ENCODE measurements at regions not wholly inside any gene's neighbourhood (a gene's known extent, or its start where the extent isn't known, plus 50 kb on each side); places are given as distances from the start of the nearest gene placed in this dataset.
A peak's percentile ranks its signal among the peaks of the same experiment; 100 is the strongest.

DNA sequence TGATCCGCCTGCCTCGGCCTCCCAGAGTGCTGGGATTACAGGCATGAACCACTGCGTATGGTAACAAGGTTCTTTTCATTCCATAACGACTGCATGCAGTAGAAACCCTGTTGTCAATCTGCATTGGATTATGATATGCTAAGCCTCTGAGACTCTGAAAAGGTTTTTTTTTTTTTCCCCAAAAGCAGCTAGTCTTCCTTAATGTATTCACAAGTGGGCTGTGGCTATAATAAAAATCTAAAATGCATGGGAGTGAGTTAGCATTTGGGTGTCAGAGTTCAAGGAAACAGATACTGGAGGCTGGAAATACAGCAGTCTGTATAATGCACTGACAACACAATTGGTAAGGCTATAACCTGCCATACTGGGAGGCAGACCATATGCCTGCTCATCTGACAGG lies 218.1 kb downstream of the NSUN3 start:
- Histone ChIP-seq H3K36me3 (ENCODE audit: control insufficient read depth in 1 of 2, insufficient read depth in 2 of 2, low read length in 2 of 2) (no peaks in the 10 kb centered on the region), H3K4me2 (ENCODE audit: low read length) (no peak overlapping the region), H4K20me1 (ENCODE audit: insufficient read depth) (no peaks in the 10 kb centered on the region), H3K9me3 (ENCODE audit: control insufficient read depth in 1 of 2, insufficient read depth in 1 of 2, low read depth in 1 of 2, low read length in 2 of 2) (no peaks in the 10 kb centered on the region), H3K4me3 (replicated peaks in 1 of 2; ENCODE audit: low read depth in 1 of 2, low read length in 2 of 2) (no peak overlapping the region), H2AFZ (ENCODE audit: low read depth, low read length, poor library complexity, severe bottlenecking) (no peak overlapping the region), H3K79me2 (ENCODE audit: insufficient read depth, low read length) (no peaks in the 10 kb centered on the region), H3K27me3 (ENCODE audit: insufficient read depth, low read length) (no peaks in the 10 kb centered on the region), H3K9ac (ENCODE audit: low read length) (no peak overlapping the region), H3K4me1 (ENCODE audit: control insufficient read depth in 1 of 2, insufficient read depth in 2 of 2, low read length in 2 of 2) (no peaks in the 10 kb centered on the region), H3K9me2 (ENCODE audit: insufficient read depth) (no peaks in the 10 kb centered on the region), H3K27ac (ENCODE audit: low read depth, low read length) (no peak overlapping the region)
- ChIA-PET POLR2A (no interaction called here), CTCF (no interaction called here), RAD21 (ENCODE audit: low non-redundant PET in 1 of 2, low total read pairs in 2 of 2, uncharacterized antibody in 2 of 2, unreplicated experiment in 2 of 2) (no interaction called here)
- intact Hi-C loops (cut with micrococcal nuclease), result no loop called here
- no TSS peak for BruUV-seq (replicated peaks)
- DNase-seq (ENCODE audit: low read depth, low spot score), result no peak
- no peak for TF ChIP-seq POLR2A (IDR thresholded peaks at IDR 0.05; ENCODE audit: borderline replicate concordance, extremely low read depth, insufficient read depth, insufficient read length)
- TF ChIP-seq ZNF274 (IDR thresholded peaks at IDR 0.05; ENCODE audit: low read depth, low read length), result no peak
- no peak for TF ChIP-seq ELF1 (IDR thresholded peaks at IDR 0.05; ENCODE audit: borderline replicate concordance, low read depth)
- no peak for TF ChIP-seq SP1 (IDR thresholded peaks at IDR 0.05; ENCODE audit: low read depth)
- no peak for TF ChIP-seq SRF (IDR thresholded peaks at IDR 0.05; ENCODE audit: low read depth)
- TF ChIP-seq TCF7L2 (IDR thresholded peaks at IDR 0.05; ENCODE audit: borderline replicate concordance, extremely low read depth, insufficient read depth, insufficient read length), result no peak
- no peak for TF ChIP-seq CTCF (IDR thresholded peaks at IDR 0.05 in 2 of 3, conservative IDR thresholded peaks at IDR 0.05 in 1 of 3; ENCODE audit: borderline replicate concordance in 1 of 3, insufficient read depth in 1 of 3, low read depth in 2 of 3, low read length in 2 of 3)
- no peak for ATAC-seq

- H3K9ac ChIP-seq (ENCODE audit: low read length), result no peak overlapping the region
- intact Hi-C loops (cut with micrococcal nuclease), result loop anchor here (2.0 to 5.0 kb wide), 2 partner anchors 39 to 171 kb away; no protein-coding TSS in a partner anchor
- H3K36me3 ChIP-seq (ENCODE audit: control insufficient read depth in 1 of 2, insufficient read depth in 2 of 2, low read length in 2 of 2), result no peaks in the 10 kb centered on the region
- ChIA-PET CTCF (no interaction called here), RAD21 (ENCODE audit: low non-redundant PET in 1 of 2, low total read pairs in 2 of 2, uncharacterized antibody in 2 of 2, unreplicated experiment in 2 of 2) (no interaction called here), POLR2A (no interaction called here)
- H3K27ac ChIP-seq (ENCODE audit: low read depth, low read length), result no peak overlapping the region
- ATAC-seq (peak; percentile 49; the same call in 1 of the 2 replicates), DNase-seq (ENCODE audit: low read depth, low spot score) (no peak)
- no peaks in the 10 kb centered on the region for H4K20me1 ChIP-seq (ENCODE audit: insufficient read depth)
- no peak overlapping the region for H3K4me3 ChIP-seq (replicated peaks in 1 of 2; ENCODE audit: low read depth in 1 of 2, low read length in 2 of 2)
- H3K79me2 ChIP-seq (ENCODE audit: insufficient read depth, low read length), result no peaks in the 10 kb centered on the region
- no peaks in the 10 kb centered on the region for H3K27me3 ChIP-seq (ENCODE audit: insufficient read depth, low read length)
- H2AFZ ChIP-seq (ENCODE audit: low read depth, low read length, poor library complexity, severe bottlenecking), result no peak overlapping the region
- no peak overlapping the region for H3K4me2 ChIP-seq (ENCODE audit: low read length)
- no peaks in the 10 kb centered on the region for H3K4me1 ChIP-seq (ENCODE audit: control insufficient read depth in 1 of 2, insufficient read depth in 2 of 2, low read length in 2 of 2)
- no peaks in the 10 kb centered on the region for H3K9me3 ChIP-seq (ENCODE audit: control insufficient read depth in 1 of 2, insufficient read depth in 1 of 2, low read depth in 1 of 2, low read length in 2 of 2)
- BruUV-seq (replicated peaks), result no TSS peak
- no peaks in the 10 kb centered on the region for H3K9me2 ChIP-seq (ENCODE audit: insufficient read depth)
- TF ChIP-seq CTCF (IDR thresholded peaks at IDR 0.05 in 2 of 3, conservative IDR thresholded peaks at IDR 0.05 in 1 of 3; ENCODE audit: borderline replicate concordance in 1 of 3, insufficient read depth in 1 of 3, low read depth in 2 of 3, low read length in 2 of 3), result peak in 1 of 3 experiments; percentile 41; a peak in 1 of 6 replicates
- TF ChIP-seq ELF1 (IDR thresholded peaks at IDR 0.05; ENCODE audit: borderline replicate concordance, low read depth), result no peak
Measured at GRCh38 chr3:94285872-94286271, 223.0 kb downstream of the NSUN3 start.
